ENCODE measurements at regions not wholly inside any gene's neighbourhood (a gene's known extent, or its start where the extent isn't known, plus 50 kb on each side); places are given as distances from the start of the nearest gene placed in this dataset.
"Not testable (repeated sequence)": the region's sequence is repeated elsewhere in the genome, so short reads cannot be mapped to it uniquely, and the experiment has no call there.

- DNase-seq (ENCODE audit: low spot score); H3K4me1 Mint-ChIP-seq (ENCODE audit: low read depth); intact Hi-C loops (cut with micrococcal nuclease): not testable (repeated sequence)
Measured at GRCh38 chr9:39799252-39799651, 443.8 kb downstream of the SPATA31A1 start.

DNA sequence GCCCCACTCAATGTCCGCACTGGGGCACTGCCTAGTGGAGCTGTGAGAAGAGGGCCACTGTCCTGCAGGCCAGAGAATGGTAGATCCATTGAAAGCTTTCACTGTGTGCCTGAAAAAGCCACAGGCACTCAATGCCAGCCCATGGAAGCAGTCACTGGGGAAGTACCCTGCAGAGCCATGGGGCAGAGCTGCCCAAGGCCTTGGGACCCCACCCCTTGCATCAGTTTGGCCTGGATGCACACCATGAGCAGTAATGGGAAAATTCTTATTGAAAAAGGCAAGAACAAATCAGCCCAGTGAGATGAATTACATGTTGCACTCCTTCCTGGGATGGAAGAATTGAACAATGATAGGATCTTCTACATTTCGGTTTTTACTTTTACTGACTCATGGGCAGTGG lies 447.1 kb downstream of the SPATA31A1 start:
- H3K27me3 Mint-ChIP-seq (ENCODE audit: low read depth); DNase-seq (ENCODE audit: low spot score); H3K36me3 Mint-ChIP-seq (ENCODE audit: low read depth); H3K27ac Mint-ChIP-seq; intact Hi-C loops (cut with micrococcal nuclease); H3K4me3 Mint-ChIP-seq (ENCODE audit: low read depth); H3K4me1 Mint-ChIP-seq (ENCODE audit: low read depth); H3K9me3 Mint-ChIP-seq: not testable (repeated sequence)

More at GRCh38 chr9:39799252-39799651, 443.8 kb downstream of the SPATA31A1 start:
- not testable (repeated sequence) for H3K4me3 Mint-ChIP-seq (ENCODE audit: low read depth); H3K36me3 Mint-ChIP-seq (ENCODE audit: low read depth); H3K9me3 Mint-ChIP-seq; H3K27ac Mint-ChIP-seq; H3K27me3 Mint-ChIP-seq (ENCODE audit: low read depth)

GRCh38 chr9:39809401-39810226 lies 454.1 kb downstream of the SPATA31A1 start:
- H3K36me3 Mint-ChIP-seq (ENCODE audit: low read depth); H3K27me3 Mint-ChIP-seq (ENCODE audit: low read depth); H3K9me3 Mint-ChIP-seq; intact Hi-C loops (cut with micrococcal nuclease); H3K4me1 Mint-ChIP-seq (ENCODE audit: low read depth): not testable (repeated sequence)
- Mint-ChIP-seq H3K4me3 (ENCODE audit: low read depth) (peak overlapping the region; percentile 93), H3K27ac (peak overlapping the region; percentile 96)
- DNase-seq (ENCODE audit: low spot score): peak; percentile 64

- H3K4me1 Mint-ChIP-seq (ENCODE audit: low read depth); intact Hi-C loops (cut with micrococcal nuclease); H3K4me3 Mint-ChIP-seq (ENCODE audit: low read depth); H3K27me3 Mint-ChIP-seq (ENCODE audit: low read depth); H3K36me3 Mint-ChIP-seq (ENCODE audit: low read depth); H3K27ac Mint-ChIP-seq; H3K9me3 Mint-ChIP-seq; DNase-seq (ENCODE audit: low spot score): not testable (repeated sequence)
Measured at GRCh38 chr9:39810401-39810800, 454.9 kb downstream of the SPATA31A1 start.

GRCh38 chr9:39811615-39812014 lies 456.1 kb downstream of the SPATA31A1 start:
- H3K27me3 Mint-ChIP-seq (ENCODE audit: low read depth); H3K4me3 Mint-ChIP-seq (ENCODE audit: low read depth); intact Hi-C loops (cut with micrococcal nuclease); H3K27ac Mint-ChIP-seq; H3K9me3 Mint-ChIP-seq; H3K36me3 Mint-ChIP-seq (ENCODE audit: low read depth); H3K4me1 Mint-ChIP-seq (ENCODE audit: low read depth); DNase-seq (ENCODE audit: low spot score): not testable (repeated sequence)

- H3K4me3 Mint-ChIP-seq (ENCODE audit: low read depth); intact Hi-C loops (cut with micrococcal nuclease); H3K27ac Mint-ChIP-seq; H3K27me3 Mint-ChIP-seq (ENCODE audit: low read depth); H3K36me3 Mint-ChIP-seq (ENCODE audit: low read depth); H3K4me1 Mint-ChIP-seq (ENCODE audit: low read depth); DNase-seq (ENCODE audit: low spot score); H3K9me3 Mint-ChIP-seq: not testable (repeated sequence)
Measured at GRCh38 chr9:39828457-39828856, 473.0 kb downstream of the SPATA31A1 start.
